Inferior parietal cortex (tissue), 1 donor: ENCODE measurements at regions not wholly inside any gene's neighbourhood (a gene's known extent, or its start where the extent isn't known, plus 50 kb on each side); places are given as distances from the start of the nearest gene placed in this dataset.

ENCODE experiments used
- DNase-seq: peaks from one replicate; pipeline ENCODE4 v3.0.0-alpha.2; 2016; ENCODE audit errors: extremely low spot score

GRCh38 chr5:88979244-88979643 is 96.3 kb upstream of the MEF2C start:
- DNase-seq: no peak

DNA sequence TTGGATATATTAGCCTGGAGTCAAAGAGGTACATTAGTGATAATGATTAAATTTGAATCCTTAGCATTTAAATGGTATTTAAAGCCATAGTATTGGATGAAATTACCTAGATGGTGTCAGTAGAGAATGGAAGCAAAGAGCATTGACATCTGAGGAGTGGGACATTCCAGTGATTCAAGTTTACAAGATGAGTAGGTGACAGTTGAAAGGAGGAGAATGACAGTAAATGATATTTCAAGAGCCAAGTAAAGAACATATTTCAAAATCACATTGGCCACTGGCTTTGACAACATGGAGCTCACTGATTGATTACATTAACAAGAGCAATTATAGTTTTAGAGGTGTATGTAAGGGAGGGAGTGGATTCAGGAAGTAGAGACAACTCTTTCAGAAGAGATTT is 93.9 kb upstream of the MEF2C start:
- no peak for DNase-seq

- DNase-seq: no peak
Observed at GRCh38 chr5:88967633-88968585, 84.9 kb upstream of the MEF2C start.

DNA sequence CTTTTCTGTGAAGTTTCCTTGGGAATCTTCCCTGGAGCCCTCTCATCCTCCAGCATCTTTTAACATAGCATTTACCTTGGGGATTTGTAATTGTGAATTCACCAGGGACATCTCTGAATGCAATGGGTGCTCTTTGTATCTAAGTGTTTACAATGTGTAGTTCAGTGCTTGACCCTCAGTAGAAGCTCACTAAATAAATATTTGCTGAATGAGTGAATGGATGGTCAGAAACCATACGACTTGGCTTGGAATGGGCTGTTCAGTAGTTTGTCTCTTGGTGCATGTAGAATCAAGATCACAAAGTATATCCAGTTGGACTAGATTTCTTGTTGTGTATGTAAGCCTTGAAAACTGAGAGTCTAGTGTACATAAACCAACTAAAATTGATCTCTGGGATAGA is 81.8 kb upstream of the MEF2C start:
- no peak for DNase-seq

GRCh38 chr5:88957013-88957412 is 74.0 kb upstream of the MEF2C start:
- DNase-seq: no peak

DNA sequence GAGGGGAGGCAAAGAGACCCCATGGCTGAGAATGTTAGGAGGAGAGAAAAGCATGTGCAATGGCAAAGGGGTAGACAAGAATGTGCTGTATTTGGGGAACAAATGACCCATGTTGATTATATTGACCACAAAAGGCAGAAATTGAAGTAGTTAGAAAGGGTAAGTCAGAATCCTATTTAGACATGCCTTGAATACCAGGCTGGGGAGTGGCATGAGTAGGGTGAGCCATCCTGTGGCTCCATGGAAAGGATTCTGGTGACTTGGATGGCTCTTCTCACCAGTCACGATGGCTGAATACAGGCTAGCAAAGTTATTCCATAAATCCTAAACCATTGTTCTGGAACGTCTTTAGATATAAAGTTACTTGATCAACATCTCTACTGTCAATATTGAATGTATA is 73.4 kb upstream of the MEF2C start:
- DNase-seq: no peak

GRCh38 chr5:88955403-88955802 is 72.4 kb upstream of the MEF2C start:
- DNase-seq: no peak

- DNase-seq: no peak
Observed at GRCh38 chr5:88954511-88954910, 71.5 kb upstream of the MEF2C start.

GRCh38 chr5:88952996-88953643 is 70.1 kb upstream of the MEF2C start:
- no peak for DNase-seq

GRCh38 chr5:88952344-88952743 is 69.4 kb upstream of the MEF2C start:
- DNase-seq: no peak

DNA sequence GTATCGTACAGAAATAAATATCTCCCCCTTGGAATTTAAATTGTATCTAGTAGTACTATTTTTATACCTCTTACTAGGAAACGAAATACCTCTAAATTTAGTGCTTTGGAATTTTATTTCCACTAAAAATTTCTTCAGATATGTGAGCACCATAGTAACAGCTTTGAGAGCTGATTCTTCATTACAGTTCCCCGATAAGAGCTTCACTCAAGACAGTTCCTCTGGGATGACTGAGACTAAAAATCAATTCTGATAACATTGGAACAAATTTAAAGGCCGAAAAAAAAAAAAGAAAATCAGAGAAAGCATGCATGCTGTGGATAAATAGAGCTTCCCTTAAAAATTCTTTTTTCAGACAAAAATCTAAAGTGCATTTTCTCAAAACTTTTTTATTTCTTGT is 68.5 kb upstream of the MEF2C start:
- DNase-seq: no peak

DNA sequence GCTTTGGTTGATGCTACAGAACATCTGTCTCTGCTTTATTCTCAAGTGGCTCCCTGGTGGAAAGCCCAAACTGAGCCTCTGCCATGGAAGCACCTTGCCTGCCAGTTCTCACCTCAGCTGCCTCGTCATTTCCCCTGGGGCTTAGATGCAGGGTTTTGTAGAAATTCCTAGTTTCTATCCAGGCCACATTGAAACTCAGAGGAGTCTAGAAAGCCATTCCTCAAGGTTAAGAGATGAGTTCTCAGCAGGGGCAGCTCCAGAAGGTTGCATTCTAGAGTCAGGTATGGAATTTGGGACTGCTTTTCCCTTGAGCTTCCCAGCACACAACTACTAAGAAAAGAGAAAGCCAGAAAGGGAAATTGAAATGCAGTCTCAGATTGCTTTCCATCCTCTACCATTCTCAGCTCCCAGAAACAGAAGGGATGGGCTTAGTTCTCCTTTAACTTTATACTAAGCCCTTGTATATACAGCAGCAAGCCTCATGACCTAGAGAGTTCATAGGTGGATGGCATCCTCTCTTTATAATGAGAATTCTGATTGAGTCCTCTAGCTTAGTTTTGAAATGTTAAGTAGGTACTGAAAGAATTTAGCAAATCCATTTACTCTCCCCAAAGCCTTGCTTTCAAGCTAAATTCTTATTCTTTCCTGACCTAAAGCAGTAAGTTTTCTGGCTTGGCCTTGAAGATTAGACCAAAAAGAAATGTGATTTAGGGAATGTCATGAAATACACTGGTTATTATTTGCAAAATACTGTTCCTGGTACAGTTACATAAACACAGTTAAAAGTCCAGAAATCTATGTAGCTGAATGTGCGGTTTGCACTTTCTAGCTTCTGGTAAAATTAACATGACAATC is 66.0 kb upstream of the MEF2C start:
- no peak for DNase-seq

GRCh38 chr5:88944751-88945531 is 62.0 kb upstream of the MEF2C start:
- DNase-seq: no peak

- DNase-seq: no peak
Observed at GRCh38 chr5:88941581-88941980, 58.6 kb upstream of the MEF2C start.

GRCh38 chr5:88940713-88941112 is 57.7 kb upstream of the MEF2C start:
- no peak for DNase-seq

DNA sequence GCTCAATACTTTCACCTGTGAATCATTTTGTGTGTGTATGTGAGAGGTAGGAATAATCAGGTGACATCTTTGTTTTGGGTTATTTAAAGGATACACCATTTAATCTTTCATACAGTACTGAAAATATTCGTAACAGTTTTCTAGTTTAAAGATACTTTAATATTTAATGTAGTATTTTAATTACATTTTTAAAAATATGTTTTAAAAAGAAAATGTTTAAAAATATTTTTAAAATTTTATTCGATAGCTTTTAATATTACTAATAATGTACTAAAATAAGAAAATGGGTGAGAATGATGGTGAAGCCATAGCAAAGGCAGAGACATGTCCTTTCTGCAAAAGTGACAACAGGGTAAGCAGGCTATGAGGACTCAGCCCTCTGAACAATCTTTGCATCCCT is 56.3 kb upstream of the MEF2C start:
- no peak for DNase-seq

- DNase-seq: no peak
Observed at GRCh38 chr5:88938488-88938887, 55.5 kb upstream of the MEF2C start.

DNA sequence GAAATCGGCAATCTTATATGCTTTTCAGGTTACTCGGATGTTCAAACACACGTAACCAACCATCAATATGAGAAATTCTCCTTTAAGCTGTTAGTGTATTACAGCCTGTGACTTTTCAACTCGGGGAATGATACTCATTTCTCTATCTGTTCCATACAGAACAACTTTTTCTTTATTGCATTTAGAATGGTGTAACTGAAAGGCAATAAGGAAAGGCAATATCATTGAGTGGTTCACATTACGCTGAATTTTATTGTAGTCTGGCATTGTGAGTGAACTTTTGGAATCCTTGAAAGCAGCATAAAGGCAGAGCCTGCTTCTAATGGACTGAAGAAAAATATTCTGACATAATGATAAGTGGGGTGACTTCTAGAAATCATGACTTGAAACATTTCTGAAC is 54.4 kb upstream of the MEF2C start:
- no peak for DNase-seq

GRCh38 chr5:88934439-88934838 is 51.5 kb upstream of the MEF2C start:
- no peak for DNase-seq
